LNCAP (cell line): ENCODE measurements at regions not wholly inside any gene's neighbourhood (a gene's known extent, or its start where the extent isn't known, plus 50 kb on each side); places are given as distances from the start of the nearest gene placed in this dataset.

Experiments used
- TF ChIP-seq, protein P1 (sequence below): fragments of 450-650 bp; IDR thresholded peaks from 2 replicates; pipeline ENCODE4 v1.5.1; 2017; ENCODE audit warnings: mild to moderate bottlenecking

DNA sequence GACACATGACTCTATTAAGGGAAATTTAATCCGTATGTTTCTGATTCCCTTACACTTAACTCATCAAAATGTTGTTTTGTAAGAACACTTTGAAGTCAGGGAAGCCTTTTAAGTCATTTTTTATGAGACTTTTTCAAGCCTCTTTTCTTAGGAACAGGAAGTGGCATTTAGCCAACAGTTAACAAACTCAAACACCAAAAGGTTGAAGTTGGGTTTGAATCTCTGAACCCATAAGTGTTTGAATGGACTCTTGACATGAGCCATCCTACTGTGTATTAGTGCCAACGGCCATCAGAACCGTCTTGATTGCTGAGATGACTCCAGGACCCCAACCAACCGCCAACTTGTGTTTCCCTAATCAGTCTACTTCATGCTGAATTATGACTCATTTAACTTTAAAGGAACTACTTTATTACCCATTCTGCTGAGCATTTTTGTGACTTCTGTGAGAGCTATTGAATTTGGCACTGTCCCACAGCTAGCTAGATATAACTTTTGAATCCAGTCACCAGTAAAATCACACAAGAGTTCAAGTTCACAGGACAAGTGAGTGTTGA is 209.1 kb upstream of the FAT1 start:
- TF ChIP-seq, protein P1, sequence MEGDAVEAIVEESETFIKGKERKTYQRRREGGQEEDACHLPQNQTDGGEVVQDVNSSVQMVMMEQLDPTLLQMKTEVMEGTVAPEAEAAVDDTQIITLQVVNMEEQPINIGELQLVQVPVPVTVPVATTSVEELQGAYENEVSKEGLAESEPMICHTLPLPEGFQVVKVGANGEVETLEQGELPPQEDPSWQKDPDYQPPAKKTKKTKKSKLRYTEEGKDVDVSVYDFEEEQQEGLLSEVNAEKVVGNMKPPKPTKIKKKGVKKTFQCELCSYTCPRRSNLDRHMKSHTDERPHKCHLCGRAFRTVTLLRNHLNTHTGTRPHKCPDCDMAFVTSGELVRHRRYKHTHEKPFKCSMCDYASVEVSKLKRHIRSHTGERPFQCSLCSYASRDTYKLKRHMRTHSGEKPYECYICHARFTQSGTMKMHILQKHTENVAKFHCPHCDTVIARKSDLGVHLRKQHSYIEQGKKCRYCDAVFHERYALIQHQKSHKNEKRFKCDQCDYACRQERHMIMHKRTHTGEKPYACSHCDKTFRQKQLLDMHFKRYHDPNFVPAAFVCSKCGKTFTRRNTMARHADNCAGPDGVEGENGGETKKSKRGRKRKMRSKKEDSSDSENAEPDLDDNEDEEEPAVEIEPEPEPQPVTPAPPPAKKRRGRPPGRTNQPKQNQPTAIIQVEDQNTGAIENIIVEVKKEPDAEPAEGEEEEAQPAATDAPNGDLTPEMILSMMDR = no peak

GRCh38 chr4:186934244-186934643 is 210.6 kb upstream of the FAT1 start:
- TF ChIP-seq, protein P1 = no peak

- TF ChIP-seq, protein P1 = no peak
Measured at GRCh38 chr4:186934841-186935443, 211.3 kb upstream of the FAT1 start.

GRCh38 chr4:186935901-186936300 is 212.2 kb upstream of the FAT1 start:
- TF ChIP-seq, protein P1 = no peak

DNA sequence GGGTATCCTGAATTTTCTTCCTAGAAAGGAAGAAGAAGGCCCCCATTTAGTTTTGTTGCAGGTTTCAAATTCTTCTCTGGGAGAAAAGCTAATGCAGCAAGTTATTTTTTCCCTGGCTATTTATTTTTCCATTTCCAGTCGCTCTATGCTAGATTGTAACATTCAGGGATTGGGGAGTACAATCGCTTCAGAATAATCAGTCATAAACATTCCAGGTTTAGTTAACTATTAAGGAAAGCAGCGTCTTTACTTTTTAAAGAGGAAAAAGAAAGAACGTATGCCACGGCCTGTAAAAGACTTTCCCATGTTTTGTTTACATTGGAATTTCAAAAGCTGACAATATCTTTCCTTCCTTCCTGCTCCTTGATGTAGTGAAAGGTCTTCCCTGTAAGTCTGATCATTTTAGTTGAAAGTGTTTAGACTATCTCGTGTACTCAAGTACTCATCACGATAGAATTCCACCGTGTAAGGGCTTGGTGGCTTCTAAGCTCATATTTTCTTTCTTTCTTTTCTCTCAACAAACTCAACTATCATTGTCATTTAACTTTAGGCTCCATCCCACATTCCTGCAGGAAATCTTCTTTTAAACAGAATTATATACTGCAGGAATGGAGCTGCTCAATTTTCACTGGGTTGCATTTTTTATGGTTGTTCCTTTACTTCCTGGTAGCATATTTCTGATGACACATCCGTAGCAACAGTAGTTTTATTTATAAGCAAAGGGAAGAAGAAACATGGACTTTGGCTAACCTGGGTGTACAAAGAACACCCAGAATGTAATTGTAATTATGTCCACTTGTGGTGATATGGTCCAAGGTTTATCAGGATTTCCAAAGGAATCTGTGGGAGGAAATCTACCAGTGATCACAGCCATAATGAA is 213.1 kb upstream of the FAT1 start:
- TF ChIP-seq, protein P1 = no peak

- TF ChIP-seq, protein P1 = no peak
Measured at GRCh38 chr4:186939226-186939625, 215.6 kb upstream of the FAT1 start.

DNA sequence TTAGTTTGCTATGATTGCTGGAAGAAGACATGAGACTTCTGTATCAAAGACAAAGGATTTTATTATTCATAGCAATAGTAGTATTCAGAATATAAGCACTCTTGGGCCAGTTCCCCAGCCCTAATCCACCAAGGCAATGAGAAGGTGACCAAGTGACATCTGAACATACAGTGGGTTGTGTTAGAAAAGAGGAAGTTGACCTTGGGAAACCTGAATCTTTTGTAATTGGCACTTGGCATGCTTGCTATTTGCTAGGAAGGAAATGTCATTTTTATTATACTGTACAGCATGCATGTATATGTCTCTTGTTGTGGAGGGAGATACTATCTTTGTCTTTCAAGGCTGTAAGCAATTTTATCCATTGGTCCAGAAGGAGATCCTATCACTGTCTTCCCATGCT is 216.1 kb upstream of the FAT1 start:
- TF ChIP-seq, protein P1 = no peak
